Motor neuron (in vitro differentiated cells): ENCODE measurements at regions not wholly inside any gene's neighbourhood (a gene's known extent, or its start where the extent isn't known, plus 50 kb on each side); places are given as distances from the start of the nearest gene placed in this dataset.
A peak's percentile ranks its signal among the peaks of the same experiment; 100 is the strongest.
"Not testable (repeated sequence)": the region's sequence is repeated elsewhere in the genome, so short reads cannot be mapped to it uniquely, and the experiment has no call there.

Source experiments
- ATAC-seq, 8 experiments: fragments of 200-7000 bp; cut with Tn5 transposase; replicated peaks in 6 of 8; 2 replicates each; pipeline ENCODE4 v1.8.0; 2021; ENCODE audit warnings: mild to moderate bottlenecking in 8 of 8, moderate library complexity in 8 of 8
- H3K27ac ChIP-seq, 2 donors: fragments of 250-450 bp; sonication (Bioruptor Pico); 2 replicates each; pipeline ENCODE4 v1.9.0; 2021; ENCODE audit warnings: antibody characterized with exemption in 2 of 2, mild to moderate bottlenecking in 2 of 2, moderate library complexity in 1 of 2
- H3K4me1 ChIP-seq, 2 donors: fragments of 250-450 bp; sonication (Bioruptor Pico); replicated peaks in 1 of 2; 2 replicates each; pipeline ENCODE4 v1.6.1; 2021; ENCODE audit warnings: antibody characterized with exemption in 2 of 2, mild to moderate bottlenecking in 2 of 2, moderate library complexity in 1 of 2
- H3K4me3 ChIP-seq, 5 donors: fragments of 250-450 bp; sonication (Bioruptor Pico); 2 replicates each; pipeline ENCODE4 v1.9.0; 2021; ENCODE audit warnings: antibody characterized with exemption in 5 of 5, mild to moderate bottlenecking in 5 of 5, moderate library complexity in 4 of 5
- WGBS, 10 experiments: fragments of 450-650 bp; shearing (Covaris generic); methylation state at CpG; one replicate each; pipeline ENCODE4 v1.0.0; 2022; 5-methylcytosine and 5-hydroxymethylcytosine counted together
- in situ Hi-C, 9 experiments: fragments of 400-800 bp; cut with MboI; loops; one replicate each; pipeline ENCODE4 v1.15.0; 2021; ENCODE audit warnings: low sequenced_read_pairs in 9 of 9, low pct_unique_long_range_greater_than_20kb in 2 of 9; ENCODE audit not compliant: unreplicated experiment in 9 of 9

- ATAC-seq = peak in 3 of 8 experiments; percentile 85 to 98 (median 92)
- 0 to 67% (median 33%) methylated on average over 1 to 4 of the region's 4 CpGs; no CpG with 5 or more reads in 1 of the 10 experiments for WGBS, 10 experiments
- no peak overlapping the region for H3K4me3 ChIP-seq
- peaks cover 14 to 19% of the 10 kb centered on the region in 2 donors for H3K4me1 ChIP-seq
- H3K27ac ChIP-seq = no peak overlapping the region
- in situ Hi-C loops = no loop called here
Observed at GRCh38 chr2:208671886-208672680, 265.5 kb downstream of the PTH2R start.

GRCh38 chr2:208673631-208674030 is 267.0 kb downstream of the PTH2R start:
- in situ Hi-C loops = no loop called here
- H3K4me1 ChIP-seq = peaks cover 14 to 19% of the 10 kb centered on the region in 2 donors
- 0 to 100% (median 95%) methylated on average over 1 to 3 of the region's 3 CpGs; no CpG with 5 or more reads in 2 of the 10 experiments for WGBS, 10 experiments
- H3K4me3 ChIP-seq = no peak overlapping the region
- H3K27ac ChIP-seq = no peak overlapping the region
- no peak for ATAC-seq

- peaks cover 14 to 19% of the 10 kb centered on the region in 2 donors for H3K4me1 ChIP-seq
- in situ Hi-C loops = no loop called here
- WGBS, 10 experiments = 0 to 100% (median 86%) methylated on average over 1 to 2 of the region's 2 CpGs
- no peak overlapping the region for H3K27ac ChIP-seq
- no peak overlapping the region for H3K4me3 ChIP-seq
- ATAC-seq = no peak
Observed at GRCh38 chr2:208674919-208675318, 268.3 kb downstream of the PTH2R start.

- ATAC-seq, H3K27ac ChIP-seq, in situ Hi-C loops, H3K4me1 ChIP-seq, H3K4me3 ChIP-seq: not testable (repeated sequence)
- 24 to 100% (median 88%) methylated on average over 2 to 8 of the region's 13 CpGs; no CpG with 5 or more reads in 5 of the 10 experiments for WGBS, 10 experiments
Observed at GRCh38 chr2:208685929-208686328, 279.3 kb downstream of the PTH2R start.

- in situ Hi-C loops = no loop called here
- WGBS, 10 experiments = 44 to 100% (median 87%) methylated on average over 1 of the region's 1 CpG; no CpG with 5 or more reads in 4 of the 10 experiments
- no peak for ATAC-seq
Observed at GRCh38 chr2:208686665-208687064, 280.1 kb downstream of the PTH2R start.

GRCh38 chr2:208687720-208688119 is 281.1 kb downstream of the PTH2R start:
- ATAC-seq, H3K27ac ChIP-seq, in situ Hi-C loops, H3K4me3 ChIP-seq, H3K4me1 ChIP-seq: not testable (repeated sequence)
- WGBS, 10 experiments = 0 to 100% (median 83%) methylated on average over 1 of the region's 1 CpG; no CpG with 5 or more reads in 5 of the 10 experiments

More at GRCh38 chr2:208686665-208687064, 280.1 kb downstream of the PTH2R start:
- H3K27ac ChIP-seq = no peak overlapping the region
- H3K4me1 ChIP-seq = no peaks in the 10 kb centered on the region
- no peak overlapping the region for H3K4me3 ChIP-seq

GRCh38 chr2:208698114-208698513 is 291.5 kb downstream of the PTH2R start:
- H3K4me3 ChIP-seq = no peak overlapping the region
- H3K4me1 ChIP-seq = no peaks in the 10 kb centered on the region
- H3K27ac ChIP-seq = no peak overlapping the region
- in situ Hi-C loops = no loop called here
- ATAC-seq = no peak

GRCh38 chr2:208708486-208708885 is 301.9 kb downstream of the PTH2R start:
- peak in 1 of 8 experiments; percentile 20 for ATAC-seq

GRCh38 chr2:208711598-208711997 is 305.0 kb downstream of the PTH2R start:
- in situ Hi-C loops = no loop called here
- Histone ChIP-seq H3K27ac (no peak overlapping the region), H3K4me1 (peaks cover 0 to 11% of the 10 kb centered on the region in 2 donors), H3K4me3 (no peak overlapping the region)
- ATAC-seq = no peak

More at GRCh38 chr2:208708486-208708885, 301.9 kb downstream of the PTH2R start:
- Histone ChIP-seq H3K27ac (no peak overlapping the region), H3K4me3 (no peak overlapping the region), H3K4me1 (peaks cover 0 to 11% of the 10 kb centered on the region in 2 donors)
- 0 to 100% (median 80%) methylated on average over 1 to 3 of the region's 3 CpGs; no CpG with 5 or more reads in 1 of the 10 experiments for WGBS, 10 experiments
- in situ Hi-C loops = no loop called here

GRCh38 chr2:208713066-208713745 is 306.6 kb downstream of the PTH2R start:
- ATAC-seq = no peak
- H3K27ac ChIP-seq = no peak overlapping the region
- H3K4me3 ChIP-seq = no peak overlapping the region
- peaks cover 0 to 11% of the 10 kb centered on the region in 2 donors for H3K4me1 ChIP-seq
- WGBS, 10 experiments = 0 to 80% (median 50%) methylated on average over 1 of the region's 1 CpG; no CpG with 5 or more reads in 1 of the 10 experiments
- in situ Hi-C loops = no loop called here

- no peak for ATAC-seq
- WGBS, 10 experiments = 14 to 100% (median 83%) methylated on average over 1 to 2 of the region's 2 CpGs
- in situ Hi-C loops = no loop called here
- H3K4me1 ChIP-seq = no peaks in the 10 kb centered on the region
- no peak overlapping the region for H3K4me3 ChIP-seq
- H3K27ac ChIP-seq = no peak overlapping the region
Observed at GRCh38 chr2:208718828-208719227, 312.2 kb downstream of the PTH2R start.

- H3K27ac ChIP-seq = no peak overlapping the region
Observed at GRCh38 chr2:208722731-208723130, 316.1 kb downstream of the PTH2R start.

GRCh38 chr2:208725280-208725679 is 318.7 kb downstream of the PTH2R start:
- Histone ChIP-seq H3K27ac (no peak overlapping the region), H3K4me1 (no peaks in the 10 kb centered on the region), H3K4me3 (no peak overlapping the region)
- no peak for ATAC-seq
- WGBS, 10 experiments = 0 to 100% (median 74%) methylated on average over 1 to 4 of the region's 4 CpGs
- in situ Hi-C loops = no loop called here

More at GRCh38 chr2:208722731-208723130, 316.1 kb downstream of the PTH2R start:
- no peak for ATAC-seq
- no peak overlapping the region for H3K4me3 ChIP-seq
- 0 to 50% (median 0%) methylated on average over 1 of the region's 1 CpG; no CpG with 5 or more reads in 3 of the 10 experiments for WGBS, 10 experiments
- in situ Hi-C loops = no loop called here
- H3K4me1 ChIP-seq = no peaks in the 10 kb centered on the region
